Fibroblast of skin of right quadriceps (primary cell): ENCODE measurements at regions not wholly inside any gene's neighbourhood (a gene's known extent, or its start where the extent isn't known, plus 50 kb on each side); places are given as distances from the start of the nearest gene placed in this dataset.
"Not testable (repeated sequence)": the region's sequence is repeated elsewhere in the genome, so short reads cannot be mapped to it uniquely, and the experiment has no call there.

Source experiments
- DNase-seq: peaks from one replicate; pipeline ENCODE4 v3.0.0-alpha.2; 2013

GRCh38 chr10:31188792-31189406, 130.1 kb upstream of the ZEB1 start:
- DNase-seq, result no peak

GRCh38 chr10:31190488-31190887, 128.5 kb upstream of the ZEB1 start:
- no peak for DNase-seq

GRCh38 chr10:31192475-31192874, 126.5 kb upstream of the ZEB1 start:
- no peak for DNase-seq

GRCh38 chr10:31194986-31195385, 124.0 kb upstream of the ZEB1 start:
- DNase-seq, result no peak

- peak; percentile 65 for DNase-seq
Measured at GRCh38 chr10:31197886-31198285, 121.1 kb upstream of the ZEB1 start.

- DNase-seq, result peak; percentile 74
Measured at GRCh38 chr10:31204090-31204489, 114.9 kb upstream of the ZEB1 start.

GRCh38 chr10:31207636-31208035, 111.4 kb upstream of the ZEB1 start:
- peak; percentile 15 for DNase-seq

- no peak for DNase-seq
Measured at GRCh38 chr10:31209478-31209877, 109.5 kb upstream of the ZEB1 start.

- DNase-seq, result no peak
Measured at GRCh38 chr10:31210190-31210589, 108.8 kb upstream of the ZEB1 start.

- DNase-seq, result no peak
Measured at GRCh38 chr10:31213959-31214358, 105.1 kb upstream of the ZEB1 start.

- DNase-seq, result no peak
Measured at GRCh38 chr10:31215052-31215451, 104.0 kb upstream of the ZEB1 start.

- no peak for DNase-seq
Measured at GRCh38 chr10:31219306-31219705, 99.7 kb upstream of the ZEB1 start.

GRCh38 chr10:31228780-31229179, 90.2 kb upstream of the ZEB1 start:
- DNase-seq, result not testable (repeated sequence)

- DNase-seq, result no peak
Measured at GRCh38 chr10:31239961-31240360, 79.1 kb upstream of the ZEB1 start.

GRCh38 chr10:31242902-31243301, 76.1 kb upstream of the ZEB1 start:
- DNase-seq, result peak; percentile 98

GRCh38 chr10:31251118-31251517, 67.9 kb upstream of the ZEB1 start:
- not testable (repeated sequence) for DNase-seq

- DNase-seq, result no peak
Measured at GRCh38 chr10:31253237-31253636, 65.8 kb upstream of the ZEB1 start.

GRCh38 chr10:31261511-31262311, 57.3 kb upstream of the ZEB1 start:
- DNase-seq, result peak; percentile 95

- DNase-seq, result peak; percentile 68
Measured at GRCh38 chr10:31262672-31263071, 56.3 kb upstream of the ZEB1 start.

- DNase-seq, result peak; percentile 13
Measured at GRCh38 chr10:31263903-31264302, 55.1 kb upstream of the ZEB1 start.

- no peak for DNase-seq
Measured at GRCh38 chr10:31268444-31269303, 50.3 kb upstream of the ZEB1 start.
